B cell (primary cell): ENCODE measurements at regions not wholly inside any gene's neighbourhood (a gene's known extent, or its start where the extent isn't known, plus 50 kb on each side); places are given as distances from the start of the nearest gene placed in this dataset.

Experiments
- ATAC-seq: fragments of 200-7000 bp; cut with Tn5 transposase; one replicate; pipeline ENCODE4 v1.10.0; 2021; ENCODE audit warnings: low read depth, mild to moderate bottlenecking, moderate number of reproducible peaks, moderate library complexity
- CTCF ChIA-PET: fragments of 350-600 bp; sonication (Branson Sonifier 250); formaldehyde crosslinking; loops from one replicate; lab custom pipeline; 2021; ENCODE audit warnings: antibody characterized with exemption, inconsistent platforms; lab: Charles Lee
- POLR2A ChIA-PET: fragments of 350-600 bp; sonication (Branson Sonifier 250); formaldehyde crosslinking; loops from one replicate; lab custom pipeline; 2021; ENCODE audit warnings: antibody characterized with exemption; lab: Charles Lee
- DNase-seq: peaks from one replicate; pipeline ENCODE4 v3.0.0; 2013
- H2AFZ ChIP-seq: 2 replicates; pipeline ENCODE4 v1.6.1; 2012; ENCODE audit warnings: mild to moderate bottlenecking, low read depth, low read length; ENCODE audit not compliant: insufficient read depth, poor library complexity, severe bottlenecking
- H3K27ac ChIP-seq, 2 donors: 1 replicate in 1 of 2; 2 replicates in 1 of 2; pipeline ENCODE4 v1.5.1; 2012 to 2013; ENCODE audit warnings: low read length in 2 of 2, mild to moderate bottlenecking in 2 of 2, moderate library complexity in 1 of 2
- H3K27me3 ChIP-seq, 4 experiments: fragments of 200-600 bp in 1 of 4; sonication (generic) in 1 of 4; replicated peaks in 1 of 4; 1 replicate in 2 of 4; 2 replicates in 2 of 4; pipeline versions ENCODE4 v1.6.1 to v1.7.0; 2013 to 2016; ENCODE audit warnings: low read length in 3 of 4, mild to moderate bottlenecking in 2 of 4, mixed read lengths in 1 of 4, moderate library complexity in 1 of 4; ENCODE audit not compliant: insufficient read depth in 4 of 4, control insufficient read depth in 3 of 4; ENCODE audit errors: control extremely low read depth in 1 of 4
- H3K36me3 ChIP-seq, 2 experiments: replicated peaks in 1 of 2; 1 replicate in 1 of 2; 2 replicates in 1 of 2; pipeline versions ENCODE4 v1.6.1 to v1.7.1; 2013; ENCODE audit warnings: low read length in 1 of 2; ENCODE audit not compliant: insufficient read depth in 2 of 2, control insufficient read depth in 1 of 2; ENCODE audit errors: control extremely low read depth in 1 of 2, extremely low read depth in 1 of 2
- H3K4me1 ChIP-seq, 2 donors: fragments of 200-600 bp in 1 of 2; sonication (generic) in 1 of 2; 1 replicate in 1 of 2; 2 replicates in 1 of 2; pipeline versions ENCODE4 v1.5.1 to v1.6.1; 2013 to 2017; ENCODE audit warnings: low read length in 2 of 2; ENCODE audit not compliant: control insufficient read depth in 2 of 2, insufficient read depth in 2 of 2
- H3K4me2 ChIP-seq: replicated peaks from 2 replicates; pipeline ENCODE3; 2012; ENCODE audit warnings: mild to moderate bottlenecking, low read depth, low read length; ENCODE audit not compliant: poor library complexity, severe bottlenecking
- H3K4me3 ChIP-seq, 5 experiments: fragments of 200-600 bp in 1 of 5; sonication (generic) in 1 of 5; 1 replicate in 3 of 5; 2 replicates in 2 of 5; pipeline versions ENCODE4 v1.5.1 to v1.7.0; 2011 to 2016; ENCODE audit warnings: low read length in 4 of 5, mild to moderate bottlenecking in 4 of 5, low read depth in 2 of 5, control low read depth in 1 of 5, moderate library complexity in 1 of 5; ENCODE audit not compliant: insufficient read depth in 1 of 5; ENCODE audit errors: control extremely low read depth in 1 of 5, extremely low read depth in 1 of 5
- H3K79me2 ChIP-seq: fragments of 200-600 bp; sonication (generic); one replicate; pipeline ENCODE4 v1.6.0; 2016; ENCODE audit warnings: low read length; ENCODE audit not compliant: control insufficient read depth, insufficient read depth
- H3K9ac ChIP-seq: fragments of 200-600 bp; sonication (generic); 2 replicates; pipeline ENCODE4 v1.6.1; 2017; ENCODE audit warnings: mild to moderate bottlenecking, low read length, moderate library complexity
- H3K9me3 ChIP-seq, 3 donors: one replicate each; pipeline versions ENCODE4 v1.6.1 to v1.7.1; 2013; ENCODE audit warnings: low read length in 2 of 3; ENCODE audit not compliant: control insufficient read depth in 2 of 3, insufficient read depth in 1 of 3; ENCODE audit errors: control extremely low read depth in 1 of 3
- H4K20me1 ChIP-seq: 2 replicates; pipeline ENCODE4 v1.6.0; 2012; ENCODE audit warnings: mild to moderate bottlenecking, low read length; ENCODE audit not compliant: insufficient read depth, control insufficient read depth, poor library complexity, severe bottlenecking
- H3K27ac Mint-ChIP-seq: one replicate; pipeline ENCODE4 v1.8.0; 2021; ENCODE audit warnings: mixed read lengths
- H3K27me3 Mint-ChIP-seq: one replicate; pipeline ENCODE4 v1.8.0; 2021; ENCODE audit warnings: mixed read lengths
- H3K4me1 Mint-ChIP-seq: one replicate; pipeline ENCODE4 v1.8.0; 2021; ENCODE audit warnings: mixed read lengths
- H3K4me3 Mint-ChIP-seq: one replicate; pipeline ENCODE4 v1.8.0; 2021; ENCODE audit warnings: mixed read lengths
- H3K9me3 Mint-ChIP-seq: one replicate; pipeline ENCODE4 v1.8.0; 2022; ENCODE audit warnings: mixed read lengths; ENCODE audit not compliant: insufficient read depth
- CTCF ChIP-seq: fragments of 200-600 bp; IDR thresholded peaks from one replicate; pipeline ENCODE4 v1.8.0; 2022; ENCODE audit warnings: antibody characterized with exemption, mild to moderate bottlenecking
- EZH2 ChIP-seq: IDR thresholded peaks from 2 replicates; pipeline ENCODE4 v1.6.1; 2012; ENCODE audit warnings: borderline replicate concordance, low read depth, mild to moderate bottlenecking, moderate library complexity, low read length; ENCODE audit not compliant: insufficient read depth, poor library complexity, severe bottlenecking
- WGBS: methylation state at CpG from one replicate; pipeline ENCODE4 v1.1.5; 2013; ENCODE audit warnings: missing lambda C conversion rate; ENCODE audit not compliant: insufficient coverage; 5-methylcytosine and 5-hydroxymethylcytosine counted together
- intact Hi-C: fragments of 100-400 bp; cut with micrococcal nuclease; formaldehyde crosslinking; loops from one replicate; pipeline ENCODE4 v1.10.0; 2022

DNA sequence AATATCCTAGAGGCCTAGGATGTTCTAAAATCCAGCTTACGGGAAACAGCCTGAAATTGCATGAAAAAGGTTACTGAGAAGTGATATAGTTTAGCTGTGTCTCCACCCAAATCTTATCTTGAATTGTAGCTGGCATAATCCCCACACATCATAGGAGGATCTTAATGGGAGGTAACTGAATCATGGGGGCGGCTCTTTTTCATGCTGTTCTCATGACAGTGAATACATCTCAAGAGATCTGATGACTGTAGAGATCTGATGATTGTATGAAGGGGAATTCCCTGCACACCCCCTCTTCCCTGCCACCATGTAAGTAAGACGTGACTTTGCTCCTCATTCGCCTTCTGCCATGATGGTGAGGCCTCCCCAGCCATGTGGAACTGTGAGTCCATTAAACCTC is 385.6 kb upstream of the ID2 start:
- Histone ChIP-seq H3K4me2 (no peak overlapping the region), H3K9ac (no peak overlapping the region), H3K4me3 (no peak overlapping the region), H4K20me1 (no peaks in the 10 kb centered on the region), H3K9me3 (peaks cover 0 to 14% (median 0%) of the 10 kb centered on the region in 3 donors), H3K27me3 (peaks cover 0 to 49% (median 34%) of the 10 kb centered on the region in 4 experiments), H3K4me1 (peaks cover 12 to 15% of the 10 kb centered on the region in 2 donors), H3K27ac (no peak overlapping the region), H3K36me3 (no peaks in the 10 kb centered on the region), H3K79me2 (no peaks in the 10 kb centered on the region), H2AFZ (no peak overlapping the region)
- no peak for TF ChIP-seq CTCF
- no peak for TF ChIP-seq EZH2
- POLR2A ChIA-PET = no interaction called here
- ATAC-seq (no peak), DNase-seq (no peak)
- intact Hi-C loops = no loop called here
- peaks cover 13% of the 10 kb centered on the region for H3K4me1 Mint-ChIP-seq
- no CpG with 5 or more reads among the region's 4 CpGs for WGBS
- CTCF ChIA-PET = no interaction called here
- no peaks in the 10 kb centered on the region for H3K9me3 Mint-ChIP-seq
- peaks cover 76% of the 10 kb centered on the region for H3K27me3 Mint-ChIP-seq
- H3K27ac Mint-ChIP-seq = no peak overlapping the region
- H3K4me3 Mint-ChIP-seq = no peak overlapping the region

GRCh38 chr2:8297376-8298231 is 384.3 kb upstream of the ID2 start:
- H3K4me1 Mint-ChIP-seq = peaks cover 22% of the 10 kb centered on the region
- H3K4me3 Mint-ChIP-seq = no peak overlapping the region

More at GRCh38 chr2:8297376-8298231, 384.3 kb upstream of the ID2 start:
- Mint-ChIP-seq H3K27me3 (peaks cover 71% of the 10 kb centered on the region), H3K9me3 (no peaks in the 10 kb centered on the region), H3K27ac (no peak overlapping the region)
- Histone ChIP-seq H2AFZ (no peak overlapping the region), H3K4me1 (peaks cover 23 to 27% of the 10 kb centered on the region in 2 donors), H3K36me3 (no peaks in the 10 kb centered on the region), H3K4me2 (no peak overlapping the region), H3K9ac (no peak overlapping the region), H3K27ac (no peak overlapping the region), H3K9me3 (peaks cover 0 to 27% (median 0%) of the 10 kb centered on the region in 3 donors), H4K20me1 (no peaks in the 10 kb centered on the region), H3K4me3 (no peak overlapping the region), H3K79me2 (no peaks in the 10 kb centered on the region), H3K27me3 (peaks cover 0 to 62% (median 42%) of the 10 kb centered on the region in 4 experiments)
- intact Hi-C loops = no loop called here
- WGBS = 94% methylated on average over 6 of the region's 8 CpGs
- ChIA-PET CTCF (no interaction called here), POLR2A (no interaction called here)
- no peak for DNase-seq
- TF ChIP-seq EZH2 (no peak), CTCF (no peak)
- no peak for ATAC-seq
